Uterus (tissue), 2 donors: ENCODE measurements at regions not wholly inside any gene's neighbourhood (a gene's known extent, or its start where the extent isn't known, plus 50 kb on each side); places are given as distances from the start of the nearest gene placed in this dataset.

Experiments
- POLR2A ChIP-seq, 2 donors: fragments of 450-650 bp; IDR thresholded peaks; one replicate each; pipeline ENCODE4 v1.6.1; 2016; ENCODE audit warnings: antibody characterized with exemption in 2 of 2, mild to moderate bottlenecking in 1 of 2, moderate library complexity in 1 of 2
- TF ChIP-seq, protein P1 (sequence below), 4 experiments: fragments of 200-600 bp in 2 of 4; fragments of 450-650 bp in 2 of 4; sonication (generic) in 2 of 4; IDR thresholded peaks; one replicate each; pipeline ENCODE4 v1.5.1; 2016 to 2019; ENCODE audit warnings: antibody characterized with exemption in 4 of 4, mild to moderate bottlenecking in 2 of 4, moderate library complexity in 1 of 4

DNA sequence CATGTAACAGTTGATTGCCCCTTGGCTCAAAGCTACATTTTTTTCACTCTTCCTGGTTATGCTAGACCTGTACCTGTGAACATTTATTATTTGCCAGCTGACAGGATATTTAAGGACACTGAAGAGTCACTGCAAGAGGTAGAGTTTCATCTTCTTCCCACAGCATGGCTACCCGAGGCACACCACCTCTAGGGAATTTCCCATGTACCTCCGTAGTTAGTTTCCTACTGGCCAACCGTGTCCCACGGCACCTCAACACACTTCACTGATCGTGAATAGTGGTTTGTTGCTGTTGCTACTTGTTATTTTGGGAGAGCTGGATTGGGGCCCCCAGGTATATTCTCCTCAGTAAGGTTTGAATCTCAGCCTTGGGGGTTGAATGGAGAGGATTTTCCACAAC is 648.6 kb downstream of the SEMA5A start:
- TF ChIP-seq, protein P1, sequence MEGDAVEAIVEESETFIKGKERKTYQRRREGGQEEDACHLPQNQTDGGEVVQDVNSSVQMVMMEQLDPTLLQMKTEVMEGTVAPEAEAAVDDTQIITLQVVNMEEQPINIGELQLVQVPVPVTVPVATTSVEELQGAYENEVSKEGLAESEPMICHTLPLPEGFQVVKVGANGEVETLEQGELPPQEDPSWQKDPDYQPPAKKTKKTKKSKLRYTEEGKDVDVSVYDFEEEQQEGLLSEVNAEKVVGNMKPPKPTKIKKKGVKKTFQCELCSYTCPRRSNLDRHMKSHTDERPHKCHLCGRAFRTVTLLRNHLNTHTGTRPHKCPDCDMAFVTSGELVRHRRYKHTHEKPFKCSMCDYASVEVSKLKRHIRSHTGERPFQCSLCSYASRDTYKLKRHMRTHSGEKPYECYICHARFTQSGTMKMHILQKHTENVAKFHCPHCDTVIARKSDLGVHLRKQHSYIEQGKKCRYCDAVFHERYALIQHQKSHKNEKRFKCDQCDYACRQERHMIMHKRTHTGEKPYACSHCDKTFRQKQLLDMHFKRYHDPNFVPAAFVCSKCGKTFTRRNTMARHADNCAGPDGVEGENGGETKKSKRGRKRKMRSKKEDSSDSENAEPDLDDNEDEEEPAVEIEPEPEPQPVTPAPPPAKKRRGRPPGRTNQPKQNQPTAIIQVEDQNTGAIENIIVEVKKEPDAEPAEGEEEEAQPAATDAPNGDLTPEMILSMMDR (IDR thresholded peaks at IDR 0.05) = no peak
- no peak for TF ChIP-seq POLR2A (IDR thresholded peaks at IDR 0.05)
